GM23248 (cell line): ENCODE measurements at regions not wholly inside any gene's neighbourhood (a gene's known extent, or its start where the extent isn't known, plus 50 kb on each side); places are given as distances from the start of the nearest gene placed in this dataset.

Experiments used
- EZH2 ChIP-seq: fragments of 200-600 bp; sonication (generic); IDR thresholded peaks from 2 replicates; pipeline ENCODE4 v1.6.1; 2018; ENCODE audit warnings: antibody characterized with exemption, mild to moderate bottlenecking; ENCODE audit not compliant: insufficient read depth, poor library complexity, severe bottlenecking
- EZH2phosphoT487 ChIP-seq: fragments of 200-600 bp; sonication (generic); IDR thresholded peaks from 2 replicates; pipeline ENCODE4 v1.6.1; 2018; ENCODE audit warnings: antibody characterized with exemption, moderate library complexity, mild to moderate bottlenecking, low read depth; ENCODE audit not compliant: insufficient read depth

GRCh38 chr13:72536714-72537394, 190.6 kb downstream of the MZT1 start:
- no peak for TF ChIP-seq EZH2
- no peak for TF ChIP-seq EZH2phosphoT487
